ENCODE measurements at regions not wholly inside any gene's neighbourhood (a gene's known extent, or its start where the extent isn't known, plus 50 kb on each side); places are given as distances from the start of the nearest gene placed in this dataset.

- TF ChIP-seq CTCF (conservative IDR thresholded peaks at IDR 0.05; ENCODE audit: low read depth, low read length) = no peak
- DNase-seq (ENCODE audit: low read depth) = no peak
- no peak overlapping the region for H3K4me3 ChIP-seq (ENCODE audit: low read length)
Observed at GRCh38 chr10:11683529-11684320, 58.5 kb upstream of the ECHDC3 start.

- no peak overlapping the region for H3K4me3 ChIP-seq (ENCODE audit: low read length)
- DNase-seq (ENCODE audit: low read depth) = peak; percentile 66
- TF ChIP-seq CTCF (conservative IDR thresholded peaks at IDR 0.05; ENCODE audit: low read depth, low read length) = no peak
Observed at GRCh38 chr10:11682851-11683250, 59.3 kb upstream of the ECHDC3 start.

- H3K4me3 ChIP-seq (ENCODE audit: low read length) = no peak overlapping the region
- no peak for TF ChIP-seq CTCF (conservative IDR thresholded peaks at IDR 0.05; ENCODE audit: low read depth, low read length)
- no peak for DNase-seq (ENCODE audit: low read depth)
Observed at GRCh38 chr10:11682267-11682683, 59.9 kb upstream of the ECHDC3 start.

GRCh38 chr10:11680496-11680895 lies 61.7 kb upstream of the ECHDC3 start:
- no peak for DNase-seq (ENCODE audit: low read depth)
- TF ChIP-seq CTCF (conservative IDR thresholded peaks at IDR 0.05; ENCODE audit: low read depth, low read length) = no peak
- no peak overlapping the region for H3K4me3 ChIP-seq (ENCODE audit: low read length)

- no peak overlapping the region for H3K4me3 ChIP-seq (ENCODE audit: low read length)
- no peak for TF ChIP-seq CTCF (conservative IDR thresholded peaks at IDR 0.05; ENCODE audit: low read depth, low read length)
- DNase-seq (ENCODE audit: low read depth) = no peak
Observed at GRCh38 chr10:11679946-11680345, 62.2 kb upstream of the ECHDC3 start.

GRCh38 chr10:11678074-11678793 lies 63.9 kb upstream of the ECHDC3 start:
- no peak for TF ChIP-seq CTCF (conservative IDR thresholded peaks at IDR 0.05; ENCODE audit: low read depth, low read length)
- no peak for DNase-seq (ENCODE audit: low read depth)
- no peak overlapping the region for H3K4me3 ChIP-seq (ENCODE audit: low read length)

GRCh38 chr10:11677480-11677879 lies 64.7 kb upstream of the ECHDC3 start:
- no peak for TF ChIP-seq CTCF (conservative IDR thresholded peaks at IDR 0.05; ENCODE audit: low read depth, low read length)
- DNase-seq (ENCODE audit: low read depth) = no peak
- no peak overlapping the region for H3K4me3 ChIP-seq (ENCODE audit: low read length)
